ENCODE measurements at regions not wholly inside any gene's neighbourhood (a gene's known extent, or its start where the extent isn't known, plus 50 kb on each side); places are given as distances from the start of the nearest gene placed in this dataset.

GRCh38 chr17:77667478-77667877 lies 291.0 kb upstream of the TNRC6C start:
- TF ChIP-seq TCF15 (CRISPR knock-in tag; IDR thresholded peaks at IDR 0.05), result no peak
- no peak for TF ChIP-seq RBM22 (IDR thresholded peaks at IDR 0.05; ENCODE audit: low read depth, low read length, poor library complexity, severe bottlenecking)
- TF ChIP-seq EZH2 (IDR thresholded peaks at IDR 0.05; ENCODE audit: borderline replicate concordance, low read depth, low read length), result no peak
- TF ChIP-seq ZBTB8A (IDR thresholded peaks at IDR 0.05; ENCODE audit: partially characterized antibody), result no peak
- TF ChIP-seq ZNF644 (tag; IDR thresholded peaks at IDR 0.05; ENCODE audit: low read depth), result no peak
- TF ChIP-seq MAX (CRISPR knock-in tag; IDR thresholded peaks at IDR 0.05), result no peak
